ENCODE measurements at regions not wholly inside any gene's neighbourhood (a gene's known extent, or its start where the extent isn't known, plus 50 kb on each side); places are given as distances from the start of the nearest gene placed in this dataset.

GRCh38 chr3:117746066-117746465, 1036.5 kb downstream of the TUSC7 start:
- DNase-seq: no peak

GRCh38 chr3:117748131-117748530, 1038.6 kb downstream of the TUSC7 start:
- DNase-seq: no peak

GRCh38 chr3:117750674-117751269, 1041.2 kb downstream of the TUSC7 start:
- DNase-seq: no peak

GRCh38 chr3:117751651-117752050, 1042.1 kb downstream of the TUSC7 start:
- DNase-seq: no peak

GRCh38 chr3:117752984-117753717, 1043.6 kb downstream of the TUSC7 start:
- no peak for DNase-seq

- DNase-seq: no peak
Measured at GRCh38 chr3:117754058-117754457, 1044.5 kb downstream of the TUSC7 start.

GRCh38 chr3:117754841-117755240, 1045.3 kb downstream of the TUSC7 start:
- DNase-seq: no peak

- DNase-seq: no peak
Measured at GRCh38 chr3:117756563-117756962, 1047.0 kb downstream of the TUSC7 start.

GRCh38 chr3:117761703-117762620, 1052.4 kb downstream of the TUSC7 start:
- no peak for DNase-seq

- no peak for DNase-seq
Measured at GRCh38 chr3:117762621-117763037, 1053.0 kb downstream of the TUSC7 start.

GRCh38 chr3:117763561-117763960, 1054.0 kb downstream of the TUSC7 start:
- DNase-seq: no peak

- no peak for DNase-seq
Measured at GRCh38 chr3:117768581-117768980, 1059.0 kb downstream of the TUSC7 start.

- DNase-seq: no peak
Measured at GRCh38 chr3:117774130-117774529, 1064.6 kb downstream of the TUSC7 start.

GRCh38 chr3:117786349-117786748, 1076.8 kb downstream of the TUSC7 start:
- no peak for DNase-seq

GRCh38 chr3:117788061-117788460, 1078.5 kb downstream of the TUSC7 start:
- no peak for DNase-seq

GRCh38 chr3:117788506-117788905, 1078.9 kb downstream of the TUSC7 start:
- DNase-seq: no peak

GRCh38 chr3:117790235-117790987, 1080.8 kb downstream of the TUSC7 start:
- DNase-seq: no peak

GRCh38 chr3:117793622-117794265, 1084.2 kb downstream of the TUSC7 start:
- DNase-seq: no peak

- DNase-seq: no peak
Measured at GRCh38 chr3:117798221-117798620, 1088.6 kb downstream of the TUSC7 start.

- no peak for DNase-seq
Measured at GRCh38 chr3:117798687-117799386, 1089.3 kb downstream of the TUSC7 start.

- DNase-seq: no peak
Measured at GRCh38 chr3:117799387-117799735, 1089.8 kb downstream of the TUSC7 start.

- DNase-seq: no peak
Measured at GRCh38 chr3:117801912-117802239, 1092.3 kb downstream of the TUSC7 start.
